ENCODE measurements at regions not wholly inside any gene's neighbourhood (a gene's known extent, or its start where the extent isn't known, plus 50 kb on each side); places are given as distances from the start of the nearest gene placed in this dataset.

- H3K4ac ChIP-seq (ENCODE audit: low read depth, low read length) = no peak overlapping the region
- no peak overlapping the region for H2BK15ac ChIP-seq (ENCODE audit: low read depth, low read length)
- no peak overlapping the region for H2BK20ac ChIP-seq (ENCODE audit: low read depth, low read length)
- WGBS, 2 experiments (ENCODE audit: extremely low coverage in 2 of 2, insufficient read length in 1 of 2) = no CpG with 5 or more reads among the region's 5 CpGs
- no peaks in the 10 kb centered on the region for H3K36me3 ChIP-seq (ENCODE audit: control insufficient read depth, insufficient read depth, low read length)
- no peak overlapping the region for H4K91ac ChIP-seq (ENCODE audit: insufficient read depth, low read depth, low read length)
- TF ChIP-seq RCOR1 (IDR thresholded peaks at IDR 0.05; ENCODE audit: insufficient replicate concordance, low read length) (no peak), CHD1 (IDR thresholded peaks at IDR 0.05; ENCODE audit: low read depth, low read length) (no peak), CTCF (conservative IDR thresholded peaks at IDR 0.05; ENCODE audit: low read depth, low read length) (no peak), POLR2A (IDR thresholded peaks at IDR 0.05; ENCODE audit: low read depth, low read length) (no peak), ELK1 (IDR thresholded peaks at IDR 0.05; ENCODE audit: borderline replicate concordance, low read depth, low read length) (no peak), CEBPB (IDR thresholded peaks at IDR 0.05; ENCODE audit: low read depth, low read length) (no peak), MAZ (IDR thresholded peaks at IDR 0.05; ENCODE audit: borderline replicate concordance, low read depth, low read length) (no peak)
- BruUV-seq (replicated peaks) = no TSS peak
- no peak overlapping the region for H2BK120ac ChIP-seq (ENCODE audit: low read depth, low read length)
- no peak overlapping the region for H2AFZ ChIP-seq (replicated peaks; ENCODE audit: low read length, poor library complexity)
- H3K56ac ChIP-seq (ENCODE audit: extremely low read depth, insufficient read depth, low read length) = no peak overlapping the region
- no peak overlapping the region for H3K4me2 ChIP-seq (ENCODE audit: low read depth, low read length)
- no peak overlapping the region for H3K27ac ChIP-seq (ENCODE audit: insufficient read depth, low read length)
- H3K23ac ChIP-seq (ENCODE audit: low read depth, low read length) = no peak overlapping the region
- no peak overlapping the region for H3K18ac ChIP-seq (ENCODE audit: low read depth, low read length)
- no peak overlapping the region for H3K9ac ChIP-seq (ENCODE audit: low read depth, low read length)
- no peaks in the 10 kb centered on the region for H3K9me3 ChIP-seq (ENCODE audit: control insufficient read depth, insufficient read depth, low read length)
- POLR2A ChIA-PET (ENCODE audit: unreplicated experiment) = no interaction called here
- no peak for ATAC-seq (ENCODE audit: low read depth)
- CTCF ChIA-PET = no interaction called here
- H3K14ac ChIP-seq (replicated peaks; ENCODE audit: low read depth, low read length) = no peak overlapping the region
- H2AK5ac ChIP-seq (ENCODE audit: low read depth, low read length) = no peak overlapping the region
- dilution Hi-C loops (cut with HindIII; ENCODE audit: low sequenced_read_pairs, unreplicated experiment) (no loop called here), in situ Hi-C loops (cut with MboI; ENCODE audit: low sequenced_read_pairs) (no loop called here), intact Hi-C loops (cut with micrococcal nuclease) (no loop called here)
- DNase-seq = no peak
- H2AK9ac ChIP-seq (replicated peaks; ENCODE audit: low read depth, low read length, poor library complexity) = no peak overlapping the region
- no peak overlapping the region for H3K4me3 ChIP-seq (ENCODE audit: insufficient read depth, low read depth, low read length)
- no peaks in the 10 kb centered on the region for H3K9me1 ChIP-seq (ENCODE audit: insufficient read depth, low read length)
- H3K79me1 ChIP-seq (ENCODE audit: low read depth in 1 of 2, low read length in 2 of 2) = no peaks in the 10 kb centered on the region
- H3K4me1 ChIP-seq (ENCODE audit: control insufficient read depth, insufficient read depth, low read length) = no peaks in the 10 kb centered on the region
- H2BK5ac ChIP-seq (ENCODE audit: low read depth, low read length, poor library complexity, severe bottlenecking) = no peak overlapping the region
- no peak overlapping the region for H4K5ac ChIP-seq (ENCODE audit: low read depth, low read length)
- H4K8ac ChIP-seq (ENCODE audit: low read depth in 2 of 2, low read length in 2 of 2) = no peak overlapping the region
- H3K27me3 ChIP-seq (ENCODE audit: control insufficient read depth, insufficient read depth, low read length) = no peaks in the 10 kb centered on the region
- no peaks in the 10 kb centered on the region for H4K20me1 ChIP-seq (ENCODE audit: insufficient read depth, low read length)
Measured at GRCh38 chr13:89733829-89734228, 1613.7 kb upstream of the MIR17HG start.

All from IMR-90 (cell line).